Lower leg skin (tissue), 3 donors: ENCODE measurements at regions not wholly inside any gene's neighbourhood (a gene's known extent, or its start where the extent isn't known, plus 50 kb on each side); places are given as distances from the start of the nearest gene placed in this dataset.

Source experiments
- POLR2A ChIP-seq, 2 donors: fragments of 450-650 bp; IDR thresholded peaks; one replicate each; pipeline ENCODE4 v1.6.1; 2016 to 2017; ENCODE audit warnings: antibody characterized with exemption in 2 of 2, mild to moderate bottlenecking in 1 of 2, moderate library complexity in 1 of 2
- TF ChIP-seq, protein P1 (sequence below), 3 donors: fragments of 450-650 bp; IDR thresholded peaks; one replicate each; pipeline ENCODE4 v1.5.1; 2016; ENCODE audit warnings: antibody characterized with exemption in 3 of 3, mild to moderate bottlenecking in 3 of 3, moderate library complexity in 2 of 3

- TF ChIP-seq, protein P1, sequence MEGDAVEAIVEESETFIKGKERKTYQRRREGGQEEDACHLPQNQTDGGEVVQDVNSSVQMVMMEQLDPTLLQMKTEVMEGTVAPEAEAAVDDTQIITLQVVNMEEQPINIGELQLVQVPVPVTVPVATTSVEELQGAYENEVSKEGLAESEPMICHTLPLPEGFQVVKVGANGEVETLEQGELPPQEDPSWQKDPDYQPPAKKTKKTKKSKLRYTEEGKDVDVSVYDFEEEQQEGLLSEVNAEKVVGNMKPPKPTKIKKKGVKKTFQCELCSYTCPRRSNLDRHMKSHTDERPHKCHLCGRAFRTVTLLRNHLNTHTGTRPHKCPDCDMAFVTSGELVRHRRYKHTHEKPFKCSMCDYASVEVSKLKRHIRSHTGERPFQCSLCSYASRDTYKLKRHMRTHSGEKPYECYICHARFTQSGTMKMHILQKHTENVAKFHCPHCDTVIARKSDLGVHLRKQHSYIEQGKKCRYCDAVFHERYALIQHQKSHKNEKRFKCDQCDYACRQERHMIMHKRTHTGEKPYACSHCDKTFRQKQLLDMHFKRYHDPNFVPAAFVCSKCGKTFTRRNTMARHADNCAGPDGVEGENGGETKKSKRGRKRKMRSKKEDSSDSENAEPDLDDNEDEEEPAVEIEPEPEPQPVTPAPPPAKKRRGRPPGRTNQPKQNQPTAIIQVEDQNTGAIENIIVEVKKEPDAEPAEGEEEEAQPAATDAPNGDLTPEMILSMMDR (IDR thresholded peaks at IDR 0.05) = no peak
- no peak for TF ChIP-seq POLR2A (IDR thresholded peaks at IDR 0.05)
These were observed 1490.7 kb downstream of the TBC1D22A start for GRCh38 chr22:48253136-48253535.
